SK-N-SH treated with all-trans-retinoic acid at 6 μM for 48 hours (cell line): ENCODE measurements at regions not wholly inside any gene's neighbourhood (a gene's known extent, or its start where the extent isn't known, plus 50 kb on each side); places are given as distances from the start of the nearest gene placed in this dataset.
"Not testable (repeated sequence)": the region's sequence is repeated elsewhere in the genome, so short reads cannot be mapped to it uniquely, and the experiment has no call there.

ENCODE experiments used
- BACH2 ChIP-seq: fragments of 250-450 bp; sonication (Bioruptor Pico); IDR thresholded peaks from 2 replicates; pipeline ENCODE4 v1.9.0; 2021; ENCODE audit warnings: mild to moderate bottlenecking, borderline replicate concordance
- GLIS3 ChIP-seq: fragments of 250-450 bp; sonication (Bioruptor Pico); IDR thresholded peaks from 2 replicates; pipeline ENCODE4 v1.5.0; 2020; ENCODE audit warnings: mild to moderate bottlenecking, moderate library complexity
- PPARA ChIP-seq: fragments of 250-450 bp; sonication (Bioruptor Pico); IDR thresholded peaks from 2 replicates; pipeline ENCODE4 v1.5.0; 2020; ENCODE audit warnings: mild to moderate bottlenecking, borderline replicate concordance
- RARB ChIP-seq: fragments of 250-450 bp; sonication (Bioruptor Pico); IDR thresholded peaks from 2 replicates; pipeline ENCODE4 v1.8.0; 2021; ENCODE audit warnings: mild to moderate bottlenecking, moderate library complexity
- TOX ChIP-seq: fragments of 250-450 bp; sonication (Bioruptor Pico); IDR thresholded peaks from 2 replicates; pipeline ENCODE4 v1.8.0; 2021; ENCODE audit warnings: mild to moderate bottlenecking, moderate library complexity, borderline replicate concordance
- ZC3H10 ChIP-seq: fragments of 250-450 bp; sonication (Bioruptor Pico); IDR thresholded peaks from 2 replicates; pipeline ENCODE4 v1.5.1; 2021; ENCODE audit warnings: mild to moderate bottlenecking, moderate library complexity
- ZFP3 ChIP-seq: fragments of 250-450 bp; sonication (Bioruptor Pico); IDR thresholded peaks from 2 replicates; pipeline ENCODE4 v1.5.0; 2020; ENCODE audit warnings: mild to moderate bottlenecking, moderate library complexity
- ZFP30 ChIP-seq: fragments of 450-650 bp; formaldehyde crosslinking; IDR thresholded peaks from 2 replicates; pipeline ENCODE4 v1.5.0; 2022; ENCODE audit warnings: mild to moderate bottlenecking, moderate library complexity
- ZNF565 ChIP-seq: fragments of 450-650 bp; formaldehyde crosslinking; conservative IDR thresholded peaks from 2 replicates; pipeline ENCODE4 v1.5.0; 2020; ENCODE audit warnings: low read depth, mild to moderate bottlenecking, moderate library complexity
- ZNF8 ChIP-seq: fragments of 450-650 bp; formaldehyde crosslinking; IDR thresholded peaks from 2 replicates; pipeline ENCODE4 v1.5.0; 2020; ENCODE audit warnings: mild to moderate bottlenecking, moderate library complexity
- TF ChIP-seq, protein P1 (sequence below): fragments of 250-450 bp; sonication (Bioruptor Pico); IDR thresholded peaks from 2 replicates; pipeline ENCODE4 v1.5.1; 2021; ENCODE audit warnings: mild to moderate bottlenecking, moderate library complexity
- TF ChIP-seq, protein P2 (sequence below): fragments of 250-450 bp; sonication (Bioruptor Pico); IDR thresholded peaks from 2 replicates; pipeline ENCODE4 v1.8.0; 2020; ENCODE audit warnings: mild to moderate bottlenecking, moderate library complexity, borderline replicate concordance
- TF ChIP-seq, protein P3 (sequence below): fragments of 250-450 bp; sonication (Bioruptor Pico); IDR thresholded peaks from 2 replicates; pipeline ENCODE4 v1.5.1; 2020; ENCODE audit warnings: low read depth, mild to moderate bottlenecking, moderate library complexity
- TF ChIP-seq, protein P4 (sequence below): fragments of 250-450 bp; sonication (Bioruptor Pico); IDR thresholded peaks from 2 replicates; pipeline ENCODE4 v1.8.0; 2021; ENCODE audit warnings: low read depth, mild to moderate bottlenecking, moderate library complexity, borderline replicate concordance

DNA sequence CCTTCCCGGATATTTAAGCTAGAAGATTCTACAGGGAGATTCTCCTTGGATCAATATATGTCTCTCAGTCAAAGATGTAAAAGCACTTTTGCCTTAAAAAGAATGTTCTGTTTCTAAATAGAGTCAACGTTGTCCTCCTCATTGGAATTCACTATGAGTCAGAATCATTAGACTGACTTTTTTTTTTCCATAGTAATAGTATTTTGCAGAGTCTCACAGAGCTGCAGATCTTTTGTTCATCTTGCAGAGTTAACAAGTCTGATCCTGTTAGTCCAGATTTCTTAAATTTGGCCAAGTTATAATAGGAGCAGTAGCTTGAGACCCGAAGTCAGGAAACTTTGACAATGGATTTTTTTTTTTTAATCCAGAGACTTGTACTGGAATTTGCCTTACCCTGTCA is 103.0 kb downstream of the NSUN5 start:
- not testable (repeated sequence) for TF ChIP-seq ZNF8 (CRISPR knock-in tag); GLIS3 (CRISPR knock-in tag); TOX; ZNF565; PPARA (CRISPR knock-in tag); ZC3H10 (CRISPR knock-in tag); BACH2; ZFP30 (CRISPR knock-in tag); RARB (CRISPR knock-in tag); ZFP3 (CRISPR knock-in tag)
- TF ChIP-seq, protein P1, sequence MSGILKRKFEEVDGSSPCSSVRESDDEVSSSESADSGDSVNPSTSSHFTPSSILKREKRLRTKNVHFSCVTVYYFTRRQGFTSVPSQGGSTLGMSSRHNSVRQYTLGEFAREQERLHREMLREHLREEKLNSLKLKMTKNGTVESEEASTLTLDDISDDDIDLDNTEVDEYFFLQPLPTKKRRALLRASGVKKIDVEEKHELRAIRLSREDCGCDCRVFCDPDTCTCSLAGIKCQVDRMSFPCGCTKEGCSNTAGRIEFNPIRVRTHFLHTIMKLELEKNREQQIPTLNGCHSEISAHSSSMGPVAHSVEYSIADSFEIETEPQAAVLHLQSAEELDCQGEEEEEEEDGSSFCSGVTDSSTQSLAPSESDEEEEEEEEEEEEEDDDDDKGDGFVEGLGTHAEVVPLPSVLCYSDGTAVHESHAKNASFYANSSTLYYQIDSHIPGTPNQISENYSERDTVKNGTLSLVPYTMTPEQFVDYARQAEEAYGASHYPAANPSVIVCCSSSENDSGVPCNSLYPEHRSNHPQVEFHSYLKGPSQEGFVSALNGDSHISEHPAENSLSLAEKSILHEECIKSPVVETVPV (CRISPR knock-in tag) = not testable (repeated sequence)
- TF ChIP-seq, protein P2, sequence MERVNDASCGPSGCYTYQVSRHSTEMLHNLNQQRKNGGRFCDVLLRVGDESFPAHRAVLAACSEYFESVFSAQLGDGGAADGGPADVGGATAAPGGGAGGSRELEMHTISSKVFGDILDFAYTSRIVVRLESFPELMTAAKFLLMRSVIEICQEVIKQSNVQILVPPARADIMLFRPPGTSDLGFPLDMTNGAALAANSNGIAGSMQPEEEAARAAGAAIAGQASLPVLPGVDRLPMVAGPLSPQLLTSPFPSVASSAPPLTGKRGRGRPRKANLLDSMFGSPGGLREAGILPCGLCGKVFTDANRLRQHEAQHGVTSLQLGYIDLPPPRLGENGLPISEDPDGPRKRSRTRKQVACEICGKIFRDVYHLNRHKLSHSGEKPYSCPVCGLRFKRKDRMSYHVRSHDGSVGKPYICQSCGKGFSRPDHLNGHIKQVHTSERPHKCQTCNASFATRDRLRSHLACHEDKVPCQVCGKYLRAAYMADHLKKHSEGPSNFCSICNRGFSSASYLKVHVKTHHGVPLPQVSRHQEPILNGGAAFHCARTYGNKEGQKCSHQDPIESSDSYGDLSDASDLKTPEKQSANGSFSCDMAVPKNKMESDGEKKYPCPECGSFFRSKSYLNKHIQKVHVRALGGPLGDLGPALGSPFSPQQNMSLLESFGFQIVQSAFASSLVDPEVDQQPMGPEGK (CRISPR knock-in tag) = not testable (repeated sequence)
- TF ChIP-seq, protein P3, sequence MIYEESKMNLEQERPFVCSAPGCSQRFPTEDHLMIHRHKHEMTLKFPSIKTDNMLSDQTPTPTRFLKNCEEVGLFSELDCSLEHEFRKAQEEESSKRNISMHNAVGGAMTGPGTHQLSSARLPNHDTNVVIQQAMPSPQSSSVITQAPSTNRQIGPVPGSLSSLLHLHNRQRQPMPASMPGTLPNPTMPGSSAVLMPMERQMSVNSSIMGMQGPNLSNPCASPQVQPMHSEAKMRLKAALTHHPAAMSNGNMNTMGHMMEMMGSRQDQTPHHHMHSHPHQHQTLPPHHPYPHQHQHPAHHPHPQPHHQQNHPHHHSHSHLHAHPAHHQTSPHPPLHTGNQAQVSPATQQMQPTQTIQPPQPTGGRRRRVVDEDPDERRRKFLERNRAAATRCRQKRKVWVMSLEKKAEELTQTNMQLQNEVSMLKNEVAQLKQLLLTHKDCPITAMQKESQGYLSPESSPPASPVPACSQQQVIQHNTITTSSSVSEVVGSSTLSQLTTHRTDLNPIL (CRISPR knock-in tag) = not testable (repeated sequence)
- TF ChIP-seq, protein P4, sequence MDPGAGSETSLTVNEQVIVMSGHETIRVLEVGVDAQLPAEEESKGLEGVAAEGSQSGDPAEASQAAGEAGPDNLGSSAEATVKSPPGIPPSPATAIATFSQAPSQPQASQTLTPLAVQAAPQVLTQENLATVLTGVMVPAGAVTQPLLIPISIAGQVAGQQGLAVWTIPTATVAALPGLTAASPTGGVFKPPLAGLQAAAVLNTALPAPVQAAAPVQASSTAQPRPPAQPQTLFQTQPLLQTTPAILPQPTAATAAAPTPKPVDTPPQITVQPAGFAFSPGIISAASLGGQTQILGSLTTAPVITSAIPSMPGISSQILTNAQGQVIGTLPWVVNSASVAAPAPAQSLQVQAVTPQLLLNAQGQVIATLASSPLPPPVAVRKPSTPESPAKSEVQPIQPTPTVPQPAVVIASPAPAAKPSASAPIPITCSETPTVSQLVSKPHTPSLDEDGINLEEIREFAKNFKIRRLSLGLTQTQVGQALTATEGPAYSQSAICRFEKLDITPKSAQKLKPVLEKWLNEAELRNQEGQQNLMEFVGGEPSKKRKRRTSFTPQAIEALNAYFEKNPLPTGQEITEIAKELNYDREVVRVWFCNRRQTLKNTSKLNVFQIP (CRISPR knock-in tag) = not testable (repeated sequence)
